PC-3 (cell line): ENCODE measurements at regions not wholly inside any gene's neighbourhood (a gene's known extent, or its start where the extent isn't known, plus 50 kb on each side); places are given as distances from the start of the nearest gene placed in this dataset.

Experiments
- EZH2phosphoT487 ChIP-seq: fragments of 300-600 bp; sonication (generic); IDR thresholded peaks from 2 replicates; pipeline ENCODE4 v1.6.1; 2018; ENCODE audit warnings: mild to moderate bottlenecking, antibody characterized with exemption, low read length, borderline replicate concordance
- TF ChIP-seq, protein P1 (sequence below): fragments of 300-600 bp; sonication (generic); conservative IDR thresholded peaks from 2 replicates; pipeline ENCODE4 v1.5.1; 2017; ENCODE audit warnings: antibody characterized with exemption, low read depth, mild to moderate bottlenecking, low read length

DNA sequence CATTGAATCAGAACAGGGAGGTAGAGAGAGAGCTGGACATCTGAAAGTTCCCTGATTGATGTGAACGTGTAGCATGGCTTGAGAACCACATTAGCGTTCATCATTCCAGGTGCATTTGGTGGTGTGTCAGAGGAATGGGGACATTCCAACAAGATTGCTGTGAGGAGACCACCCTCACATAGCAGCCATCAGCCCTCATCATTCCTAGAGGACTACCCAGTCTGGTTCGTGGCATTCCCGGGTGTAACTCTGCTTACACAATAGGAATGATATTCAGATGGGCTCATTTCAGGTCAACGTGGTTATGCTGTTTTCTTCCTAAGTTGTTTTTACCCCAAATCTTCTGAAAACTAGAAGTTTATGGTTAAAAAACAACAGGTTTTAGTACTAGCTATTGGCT lies 62.2 kb upstream of the KLHL31 start:
- TF ChIP-seq, protein P1, sequence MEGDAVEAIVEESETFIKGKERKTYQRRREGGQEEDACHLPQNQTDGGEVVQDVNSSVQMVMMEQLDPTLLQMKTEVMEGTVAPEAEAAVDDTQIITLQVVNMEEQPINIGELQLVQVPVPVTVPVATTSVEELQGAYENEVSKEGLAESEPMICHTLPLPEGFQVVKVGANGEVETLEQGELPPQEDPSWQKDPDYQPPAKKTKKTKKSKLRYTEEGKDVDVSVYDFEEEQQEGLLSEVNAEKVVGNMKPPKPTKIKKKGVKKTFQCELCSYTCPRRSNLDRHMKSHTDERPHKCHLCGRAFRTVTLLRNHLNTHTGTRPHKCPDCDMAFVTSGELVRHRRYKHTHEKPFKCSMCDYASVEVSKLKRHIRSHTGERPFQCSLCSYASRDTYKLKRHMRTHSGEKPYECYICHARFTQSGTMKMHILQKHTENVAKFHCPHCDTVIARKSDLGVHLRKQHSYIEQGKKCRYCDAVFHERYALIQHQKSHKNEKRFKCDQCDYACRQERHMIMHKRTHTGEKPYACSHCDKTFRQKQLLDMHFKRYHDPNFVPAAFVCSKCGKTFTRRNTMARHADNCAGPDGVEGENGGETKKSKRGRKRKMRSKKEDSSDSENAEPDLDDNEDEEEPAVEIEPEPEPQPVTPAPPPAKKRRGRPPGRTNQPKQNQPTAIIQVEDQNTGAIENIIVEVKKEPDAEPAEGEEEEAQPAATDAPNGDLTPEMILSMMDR, result no peak
- no peak for TF ChIP-seq EZH2phosphoT487
